ENCODE measurements at regions not wholly inside any gene's neighbourhood (a gene's known extent, or its start where the extent isn't known, plus 50 kb on each side); places are given as distances from the start of the nearest gene placed in this dataset.

DNA sequence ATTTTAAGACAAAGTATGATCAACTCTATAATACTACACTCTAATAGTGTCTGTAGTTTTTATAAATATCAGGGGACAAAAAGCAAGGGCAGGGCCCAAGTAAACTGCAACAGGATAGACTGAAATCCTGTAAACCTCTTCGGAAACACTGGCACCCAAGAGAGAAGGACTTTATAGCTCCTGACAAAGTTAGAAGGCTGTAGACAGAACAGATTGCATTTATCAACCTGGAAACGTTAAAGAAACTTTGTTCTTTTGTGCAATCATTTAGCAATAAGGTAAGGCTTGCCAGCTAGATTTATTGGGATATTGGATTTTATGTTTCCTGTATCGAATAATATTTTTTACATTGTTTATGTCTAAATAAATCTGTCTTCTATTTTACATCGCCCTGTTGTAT lies 91.8 kb upstream of the MAN2A1 start:
- DNase-seq (ENCODE audit: low spot score): no peak
- TF ChIP-seq, protein P1, sequence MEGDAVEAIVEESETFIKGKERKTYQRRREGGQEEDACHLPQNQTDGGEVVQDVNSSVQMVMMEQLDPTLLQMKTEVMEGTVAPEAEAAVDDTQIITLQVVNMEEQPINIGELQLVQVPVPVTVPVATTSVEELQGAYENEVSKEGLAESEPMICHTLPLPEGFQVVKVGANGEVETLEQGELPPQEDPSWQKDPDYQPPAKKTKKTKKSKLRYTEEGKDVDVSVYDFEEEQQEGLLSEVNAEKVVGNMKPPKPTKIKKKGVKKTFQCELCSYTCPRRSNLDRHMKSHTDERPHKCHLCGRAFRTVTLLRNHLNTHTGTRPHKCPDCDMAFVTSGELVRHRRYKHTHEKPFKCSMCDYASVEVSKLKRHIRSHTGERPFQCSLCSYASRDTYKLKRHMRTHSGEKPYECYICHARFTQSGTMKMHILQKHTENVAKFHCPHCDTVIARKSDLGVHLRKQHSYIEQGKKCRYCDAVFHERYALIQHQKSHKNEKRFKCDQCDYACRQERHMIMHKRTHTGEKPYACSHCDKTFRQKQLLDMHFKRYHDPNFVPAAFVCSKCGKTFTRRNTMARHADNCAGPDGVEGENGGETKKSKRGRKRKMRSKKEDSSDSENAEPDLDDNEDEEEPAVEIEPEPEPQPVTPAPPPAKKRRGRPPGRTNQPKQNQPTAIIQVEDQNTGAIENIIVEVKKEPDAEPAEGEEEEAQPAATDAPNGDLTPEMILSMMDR (IDR thresholded peaks at IDR 0.05; ENCODE audit: extremely low read depth, missing control alignments): no peak

GRCh38 chr5:109594217-109594616 lies 95.5 kb upstream of the MAN2A1 start:
- DNase-seq (ENCODE audit: low spot score): no peak
- TF ChIP-seq, protein P1 (IDR thresholded peaks at IDR 0.05; ENCODE audit: extremely low read depth, missing control alignments): no peak

DNA sequence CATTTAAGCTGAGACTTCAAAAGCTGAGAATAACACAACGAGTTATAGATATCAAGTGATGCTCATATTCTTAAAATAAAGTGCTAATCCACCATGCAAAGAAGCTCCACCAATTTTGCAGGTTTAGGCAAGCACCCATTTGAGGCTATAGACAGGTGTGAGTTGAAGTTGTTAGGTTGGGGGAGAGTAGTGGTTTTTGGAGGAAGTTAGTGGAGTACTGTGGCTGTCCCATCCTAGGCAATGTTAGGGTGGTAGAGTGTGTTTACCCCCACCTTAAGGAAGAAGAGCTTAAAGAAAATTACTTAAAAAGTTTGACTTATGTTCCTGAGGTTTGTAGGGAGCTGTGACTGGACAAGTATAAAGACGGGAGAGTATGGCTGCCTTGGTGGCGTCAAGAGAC lies 98.9 kb upstream of the MAN2A1 start:
- no peak for DNase-seq (ENCODE audit: low spot score)
- TF ChIP-seq, protein P1 (IDR thresholded peaks at IDR 0.05; ENCODE audit: extremely low read depth, missing control alignments): no peak

GRCh38 chr5:109589986-109590385 lies 99.7 kb upstream of the MAN2A1 start:
- DNase-seq (ENCODE audit: low spot score): no peak
- TF ChIP-seq, protein P1 (IDR thresholded peaks at IDR 0.05; ENCODE audit: extremely low read depth, missing control alignments): no peak

GRCh38 chr5:109589239-109589638 lies 100.5 kb upstream of the MAN2A1 start:
- TF ChIP-seq, protein P1 (IDR thresholded peaks at IDR 0.05; ENCODE audit: extremely low read depth, missing control alignments): no peak
- no peak for DNase-seq (ENCODE audit: low spot score)

- no peak for DNase-seq (ENCODE audit: low spot score)
- TF ChIP-seq, protein P1 (IDR thresholded peaks at IDR 0.05; ENCODE audit: extremely low read depth, missing control alignments): no peak
Observed at GRCh38 chr5:109588281-109589035, 101.3 kb upstream of the MAN2A1 start.

DNA sequence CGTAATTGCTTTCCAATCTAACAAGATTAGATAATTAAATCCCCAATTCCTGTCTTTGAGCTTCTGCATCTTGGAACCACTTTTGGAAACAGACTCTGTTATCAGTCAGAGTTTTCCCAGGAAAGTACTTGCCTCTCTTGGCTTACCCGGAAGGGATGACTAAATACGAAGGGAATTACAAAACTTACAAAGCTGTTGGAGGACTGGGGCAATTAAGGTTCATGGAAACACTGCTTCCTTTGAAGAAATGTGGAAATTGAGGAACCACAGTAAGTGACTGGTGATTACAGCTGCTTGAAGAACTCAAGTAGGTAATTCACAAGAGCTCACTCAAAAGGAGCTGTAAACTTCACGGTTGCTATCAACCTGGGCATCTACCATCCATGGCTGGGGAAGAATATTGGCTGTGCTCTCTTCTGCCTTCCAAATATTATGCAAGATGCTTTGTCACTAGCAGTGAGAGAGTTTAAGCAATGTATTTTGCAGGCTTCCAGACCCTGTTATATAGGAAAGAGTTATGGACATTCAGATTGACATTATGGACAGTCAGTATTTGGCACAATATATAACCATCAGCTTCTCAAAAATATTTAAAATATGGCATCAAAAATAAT lies 104.6 kb upstream of the MAN2A1 start:
- TF ChIP-seq, protein P1 (IDR thresholded peaks at IDR 0.05; ENCODE audit: extremely low read depth, missing control alignments): no peak
- no peak for DNase-seq (ENCODE audit: low spot score)
